HG03139 (cell line): ENCODE measurements at regions not wholly inside any gene's neighbourhood (a gene's known extent, or its start where the extent isn't known, plus 50 kb on each side); places are given as distances from the start of the nearest gene placed in this dataset.

Experiments
- ATAC-seq: cut with Tn5 transposase; IDR thresholded peaks from one replicate; pipeline ENCODE4 v1.9.1; 2021; ENCODE audit not compliant: unreplicated experiment

GRCh38 chr11:71311928-71312510, 59.6 kb upstream of the SHANK2 start:
- ATAC-seq, result no peak

- no peak for ATAC-seq
Observed at GRCh38 chr11:71311176-71311925, 59.0 kb upstream of the SHANK2 start.

DNA sequence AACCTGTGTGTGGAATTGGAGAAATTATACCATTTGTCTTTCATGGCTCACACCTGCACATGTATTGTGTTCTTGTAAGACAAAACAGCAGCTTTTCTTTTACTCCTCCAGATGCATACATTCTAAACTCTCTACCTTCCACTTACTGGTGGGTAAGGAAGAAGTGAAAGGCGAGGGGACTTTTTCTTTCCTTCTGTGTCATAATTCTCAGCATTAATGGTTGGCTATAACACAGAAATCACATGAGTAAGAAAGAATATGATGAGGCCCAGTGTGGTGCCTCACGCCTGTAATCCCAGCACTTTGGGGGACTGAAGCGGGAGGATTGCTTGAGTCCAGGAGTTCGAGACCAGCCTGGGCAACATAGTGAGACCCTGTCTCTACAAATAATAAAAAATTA, 57.8 kb upstream of the SHANK2 start:
- no peak for ATAC-seq

- no peak for ATAC-seq
Observed at GRCh38 chr11:71309611-71310010, 57.2 kb upstream of the SHANK2 start.

- ATAC-seq, result no peak
Observed at GRCh38 chr11:71309181-71309580, 56.8 kb upstream of the SHANK2 start.

DNA sequence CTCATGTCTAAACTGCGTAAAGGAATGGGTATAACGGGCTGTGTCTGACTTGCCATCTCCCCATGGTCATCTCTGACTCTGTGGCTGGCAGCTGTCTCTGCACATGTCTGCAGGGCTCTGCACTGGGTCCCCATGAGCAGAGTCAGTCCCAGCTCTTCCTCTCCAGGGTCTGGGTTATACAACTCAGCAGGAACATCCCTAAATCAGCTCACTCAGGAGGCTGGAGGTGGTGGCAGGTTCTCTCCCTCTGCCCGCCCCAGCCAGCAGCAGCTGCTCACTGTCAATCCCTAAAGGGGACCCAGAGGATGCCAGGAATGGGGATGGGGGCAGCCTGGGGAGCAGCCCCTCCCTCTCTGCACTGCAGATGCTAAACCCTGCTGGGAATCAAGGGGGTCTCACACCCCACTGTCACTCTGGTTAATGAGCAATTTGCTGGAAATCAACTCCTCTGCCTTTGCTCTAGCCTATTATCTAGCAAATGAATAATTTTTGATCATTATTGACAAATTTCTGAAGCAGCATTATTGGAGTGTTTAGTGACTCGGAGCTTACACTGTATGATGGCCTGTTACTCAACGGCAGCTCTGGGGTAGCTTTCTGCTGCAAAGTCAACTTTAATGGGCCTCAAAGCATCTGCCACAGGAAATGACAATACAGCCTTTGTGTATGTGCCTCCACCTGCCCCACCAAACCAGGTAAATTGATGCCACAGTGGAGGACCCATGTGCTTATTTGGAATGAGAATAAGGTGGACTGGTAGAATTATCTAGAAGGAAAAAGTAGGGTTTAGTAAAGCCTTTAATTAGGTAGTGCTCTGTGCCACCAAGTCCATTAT, 55.7 kb upstream of the SHANK2 start:
- no peak for ATAC-seq

- ATAC-seq, result no peak
Observed at GRCh38 chr11:71305451-71306125, 53.2 kb upstream of the SHANK2 start.

DNA sequence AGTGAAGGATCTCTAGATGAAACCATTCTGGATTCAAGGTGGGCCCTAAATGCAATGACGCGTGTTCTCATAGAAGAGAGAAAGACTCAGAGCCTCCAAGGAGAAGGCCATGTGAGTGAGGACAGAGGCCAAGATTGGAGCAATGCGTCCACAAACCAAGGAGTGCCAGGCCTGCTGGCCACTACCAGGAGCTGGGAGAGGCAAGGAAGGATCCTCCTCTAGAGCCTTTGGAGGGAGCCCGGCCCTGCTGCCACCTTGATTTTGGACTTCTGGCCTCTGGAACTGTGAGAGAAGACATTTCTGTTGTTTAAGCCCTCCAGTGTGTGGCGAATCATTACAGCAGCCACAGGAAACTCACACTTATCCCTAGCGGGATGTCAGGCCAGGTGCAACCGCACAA, 52.7 kb upstream of the SHANK2 start:
- no peak for ATAC-seq

- ATAC-seq, result no peak
Observed at GRCh38 chr11:71304491-71304890, 52.1 kb upstream of the SHANK2 start.

DNA sequence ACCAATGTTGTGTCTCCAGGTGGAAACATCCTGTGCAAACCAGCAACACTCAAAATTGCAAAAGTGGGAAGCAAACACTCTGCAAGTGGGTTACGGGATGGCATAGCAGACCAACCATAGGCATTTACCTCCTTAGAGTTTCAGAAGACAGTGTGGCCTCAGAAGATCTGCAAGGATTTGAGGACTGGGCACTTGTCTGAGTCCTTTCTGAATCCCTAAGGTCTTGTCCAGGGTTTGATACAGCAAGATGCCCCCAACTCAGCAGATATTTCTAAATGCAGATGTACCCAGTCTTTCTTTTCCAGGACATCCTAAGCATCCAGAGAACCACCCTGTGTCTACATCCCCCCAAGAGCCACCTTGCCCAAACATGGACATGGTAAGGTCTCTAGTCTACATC, 51.7 kb upstream of the SHANK2 start:
- no peak for ATAC-seq

DNA sequence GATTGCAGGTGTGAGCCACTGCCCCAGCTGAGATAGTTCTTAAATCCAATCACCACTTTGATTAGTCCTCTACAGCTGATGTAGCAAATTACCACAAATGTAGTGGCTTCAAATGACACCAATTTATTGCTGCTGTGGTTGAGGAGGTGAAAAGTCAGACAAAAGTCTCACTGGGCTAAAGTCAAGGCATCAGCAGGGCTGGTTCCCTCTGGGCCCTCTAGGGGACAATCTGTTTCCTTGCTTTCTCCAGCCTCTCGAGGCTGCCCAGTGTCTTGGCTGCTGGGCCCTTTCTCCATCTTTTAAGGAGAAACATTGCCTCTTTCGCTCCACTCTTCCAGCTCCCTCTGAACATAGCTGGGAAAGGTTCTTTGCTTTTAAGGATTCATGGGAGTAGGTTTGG, 50.5 kb upstream of the SHANK2 start:
- no peak for ATAC-seq

GRCh38 chr11:71302534-71302909, 50.1 kb upstream of the SHANK2 start:
- ATAC-seq, result no peak
